ENCODE measurements at regions not wholly inside any gene's neighbourhood (a gene's known extent, or its start where the extent isn't known, plus 50 kb on each side); places are given as distances from the start of the nearest gene placed in this dataset.

GRCh38 chr2:134163336-134163735 lies 90.5 kb upstream of the MGAT5 start:
- H3K4me3 ChIP-seq (replicated peaks; ENCODE audit: low read depth, low read length) = no peak overlapping the region
- no peak for DNase-seq (ENCODE audit: low read depth)
- TF ChIP-seq, protein P1, sequence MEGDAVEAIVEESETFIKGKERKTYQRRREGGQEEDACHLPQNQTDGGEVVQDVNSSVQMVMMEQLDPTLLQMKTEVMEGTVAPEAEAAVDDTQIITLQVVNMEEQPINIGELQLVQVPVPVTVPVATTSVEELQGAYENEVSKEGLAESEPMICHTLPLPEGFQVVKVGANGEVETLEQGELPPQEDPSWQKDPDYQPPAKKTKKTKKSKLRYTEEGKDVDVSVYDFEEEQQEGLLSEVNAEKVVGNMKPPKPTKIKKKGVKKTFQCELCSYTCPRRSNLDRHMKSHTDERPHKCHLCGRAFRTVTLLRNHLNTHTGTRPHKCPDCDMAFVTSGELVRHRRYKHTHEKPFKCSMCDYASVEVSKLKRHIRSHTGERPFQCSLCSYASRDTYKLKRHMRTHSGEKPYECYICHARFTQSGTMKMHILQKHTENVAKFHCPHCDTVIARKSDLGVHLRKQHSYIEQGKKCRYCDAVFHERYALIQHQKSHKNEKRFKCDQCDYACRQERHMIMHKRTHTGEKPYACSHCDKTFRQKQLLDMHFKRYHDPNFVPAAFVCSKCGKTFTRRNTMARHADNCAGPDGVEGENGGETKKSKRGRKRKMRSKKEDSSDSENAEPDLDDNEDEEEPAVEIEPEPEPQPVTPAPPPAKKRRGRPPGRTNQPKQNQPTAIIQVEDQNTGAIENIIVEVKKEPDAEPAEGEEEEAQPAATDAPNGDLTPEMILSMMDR (IDR thresholded peaks at IDR 0.05; ENCODE audit: low read length, missing control alignments) = no peak

DNA sequence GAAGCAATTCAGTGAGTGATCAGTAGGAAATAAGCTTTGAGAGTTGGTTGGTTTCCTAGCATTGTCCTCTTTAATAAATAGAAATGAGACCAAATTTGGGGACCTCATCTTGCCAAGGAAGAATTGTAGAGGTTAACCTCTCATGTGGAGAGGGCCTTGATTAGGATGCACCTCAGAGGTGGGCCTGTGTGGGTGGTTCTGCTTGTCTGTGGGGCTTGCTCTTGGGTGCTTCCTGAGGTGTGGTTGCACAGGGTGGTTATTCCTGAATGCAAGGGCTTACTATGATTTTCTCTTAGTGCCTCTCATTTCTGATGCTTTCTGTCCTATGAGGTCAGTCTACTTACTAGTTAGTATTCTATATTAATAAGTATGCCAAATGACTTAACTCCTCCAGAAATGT lies 89.6 kb upstream of the MGAT5 start:
- TF ChIP-seq, protein P1 (IDR thresholded peaks at IDR 0.05; ENCODE audit: low read length, missing control alignments) = no peak
- no peak overlapping the region for H3K4me3 ChIP-seq (replicated peaks; ENCODE audit: low read depth, low read length)
- DNase-seq (ENCODE audit: low read depth) = no peak

GRCh38 chr2:134167015-134167414 lies 86.9 kb upstream of the MGAT5 start:
- H3K4me3 ChIP-seq (replicated peaks; ENCODE audit: low read depth, low read length) = no peak overlapping the region
- DNase-seq (ENCODE audit: low read depth) = no peak
- TF ChIP-seq, protein P1 (IDR thresholded peaks at IDR 0.05; ENCODE audit: low read length, missing control alignments) = no peak

DNA sequence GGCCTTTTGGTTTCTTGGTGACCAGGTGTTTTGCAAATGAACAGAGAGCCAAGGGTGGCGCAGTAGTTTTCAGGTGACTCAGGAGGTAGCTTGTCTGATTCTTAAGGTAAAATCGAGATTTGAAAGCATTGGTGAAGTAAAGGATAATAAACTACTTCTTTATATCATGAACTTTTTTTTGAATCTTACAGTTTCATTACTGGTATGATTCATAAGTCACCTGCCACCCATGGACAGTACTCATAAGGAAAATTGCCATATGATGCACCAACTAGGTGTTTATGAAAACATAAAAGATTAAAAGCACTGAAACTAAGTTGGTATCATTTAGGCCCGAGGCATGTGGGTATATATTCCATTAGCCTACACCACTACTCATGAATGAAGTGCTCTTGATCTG lies 84.1 kb upstream of the MGAT5 start:
- no peak overlapping the region for H3K4me3 ChIP-seq (replicated peaks; ENCODE audit: low read depth, low read length)
- no peak for DNase-seq (ENCODE audit: low read depth)
- TF ChIP-seq, protein P1 (IDR thresholded peaks at IDR 0.05; ENCODE audit: low read length, missing control alignments) = no peak

GRCh38 chr2:134170294-134170693 lies 83.6 kb upstream of the MGAT5 start:
- TF ChIP-seq, protein P1 (IDR thresholded peaks at IDR 0.05; ENCODE audit: low read length, missing control alignments) = no peak
- DNase-seq (ENCODE audit: low read depth) = peak; percentile 6

GRCh38 chr2:134170700-134171099 lies 83.2 kb upstream of the MGAT5 start:
- H3K4me3 ChIP-seq (replicated peaks; ENCODE audit: low read depth, low read length) = no peak overlapping the region
- no peak for DNase-seq (ENCODE audit: low read depth)
- TF ChIP-seq, protein P1 (IDR thresholded peaks at IDR 0.05; ENCODE audit: low read length, missing control alignments) = no peak

More at GRCh38 chr2:134170294-134170693, 83.6 kb upstream of the MGAT5 start:
- H3K4me3 ChIP-seq (replicated peaks; ENCODE audit: low read depth, low read length) = no peak overlapping the region

- no peak overlapping the region for H3K4me3 ChIP-seq (replicated peaks; ENCODE audit: low read depth, low read length)
- no peak for DNase-seq (ENCODE audit: low read depth)
- TF ChIP-seq, protein P1 (IDR thresholded peaks at IDR 0.05; ENCODE audit: low read length, missing control alignments) = no peak
These were observed 80.4 kb upstream of the MGAT5 start for GRCh38 chr2:134173338-134174016.
